ENCODE measurements at regions not wholly inside any gene's neighbourhood (a gene's known extent, or its start where the extent isn't known, plus 50 kb on each side); places are given as distances from the start of the nearest gene placed in this dataset.
"Not testable (repeated sequence)": the region's sequence is repeated elsewhere in the genome, so short reads cannot be mapped to it uniquely, and the experiment has no call there.

DNA sequence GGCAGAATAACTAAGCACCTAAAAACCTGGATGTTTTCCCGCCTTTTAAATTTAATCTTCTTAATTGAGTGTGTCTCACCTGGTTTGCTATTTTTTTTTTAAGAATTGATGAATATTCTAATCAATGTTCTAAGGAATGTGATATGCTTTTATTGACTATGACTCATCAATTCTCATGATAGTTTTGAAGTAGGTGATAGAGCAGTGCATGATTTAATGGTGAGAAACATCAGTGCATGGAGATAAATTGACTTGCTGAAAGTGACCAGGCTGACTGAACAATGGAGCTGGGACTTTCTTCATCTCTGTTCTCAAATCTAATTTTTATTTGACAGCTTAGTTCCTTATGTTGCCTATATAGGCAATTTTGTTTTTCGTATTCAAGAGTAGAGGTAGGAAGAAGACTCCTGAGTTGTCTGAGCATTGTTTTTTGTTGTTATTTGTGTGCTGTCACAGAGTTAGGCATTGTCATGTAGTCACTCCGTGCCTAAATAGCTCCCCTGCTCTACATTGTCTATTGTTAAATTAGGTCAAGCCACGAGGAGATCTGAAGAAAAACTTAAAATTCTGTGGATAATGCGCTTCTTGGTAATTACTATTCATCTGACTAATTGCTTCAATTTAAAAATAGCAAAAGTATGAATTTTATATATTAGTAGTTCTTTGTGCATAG, 59.0 kb upstream of the NUTM2F start:
- DNase-seq (ENCODE audit: low read depth), result not testable (repeated sequence)

DNA sequence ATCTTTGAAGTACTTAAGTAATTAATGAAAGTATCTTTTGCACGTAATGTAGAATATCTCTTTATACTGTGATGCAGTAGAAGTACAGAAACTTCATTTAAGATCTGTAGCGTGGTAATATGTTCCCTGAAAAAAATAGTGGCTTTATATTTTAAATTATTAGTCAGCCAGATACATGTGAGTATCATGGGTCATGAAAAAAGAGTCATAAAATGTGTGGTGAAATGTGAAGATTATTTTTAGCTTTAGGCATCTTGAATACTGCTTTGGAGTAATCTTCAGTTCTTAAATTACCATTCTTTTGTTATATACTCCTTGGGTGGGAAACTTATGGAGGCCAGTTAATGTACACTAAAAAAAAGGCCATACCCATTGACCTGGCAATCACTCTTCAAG, 59.6 kb upstream of the NUTM2F start:
- not testable (repeated sequence) for DNase-seq (ENCODE audit: low read depth)

DNA sequence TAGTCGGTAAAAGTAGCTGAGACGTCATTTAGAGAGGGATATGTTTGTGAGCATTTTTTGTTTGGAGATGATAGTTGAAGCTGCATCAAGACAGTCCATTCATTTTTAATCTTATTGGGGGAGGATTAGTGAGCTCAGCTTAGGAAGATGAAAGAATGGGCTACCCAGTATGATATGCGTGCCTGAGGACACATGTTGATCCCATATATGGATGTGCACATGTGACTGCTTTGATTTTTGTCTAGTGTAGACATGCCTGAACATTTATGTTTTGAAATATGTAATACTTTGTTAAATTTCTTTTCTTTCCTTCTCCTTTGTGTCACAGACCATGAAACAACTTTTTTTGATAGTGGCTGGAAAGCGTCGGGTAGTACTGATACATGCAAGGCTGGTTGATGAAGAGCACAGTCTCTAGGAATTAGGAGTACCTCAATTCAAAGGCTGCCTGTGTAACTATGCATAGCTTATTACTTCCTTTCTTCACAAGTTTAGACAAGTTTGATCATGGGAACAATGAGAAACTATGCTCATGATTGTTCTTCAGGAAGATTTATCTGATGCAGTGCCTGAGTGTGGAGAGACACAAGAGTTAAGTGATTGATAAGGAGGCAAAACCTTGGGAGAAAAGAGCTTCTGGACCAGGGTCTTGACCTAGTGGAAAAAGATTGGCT, 62.1 kb upstream of the NUTM2F start:
- not testable (repeated sequence) for DNase-seq (ENCODE audit: low read depth)

DNA sequence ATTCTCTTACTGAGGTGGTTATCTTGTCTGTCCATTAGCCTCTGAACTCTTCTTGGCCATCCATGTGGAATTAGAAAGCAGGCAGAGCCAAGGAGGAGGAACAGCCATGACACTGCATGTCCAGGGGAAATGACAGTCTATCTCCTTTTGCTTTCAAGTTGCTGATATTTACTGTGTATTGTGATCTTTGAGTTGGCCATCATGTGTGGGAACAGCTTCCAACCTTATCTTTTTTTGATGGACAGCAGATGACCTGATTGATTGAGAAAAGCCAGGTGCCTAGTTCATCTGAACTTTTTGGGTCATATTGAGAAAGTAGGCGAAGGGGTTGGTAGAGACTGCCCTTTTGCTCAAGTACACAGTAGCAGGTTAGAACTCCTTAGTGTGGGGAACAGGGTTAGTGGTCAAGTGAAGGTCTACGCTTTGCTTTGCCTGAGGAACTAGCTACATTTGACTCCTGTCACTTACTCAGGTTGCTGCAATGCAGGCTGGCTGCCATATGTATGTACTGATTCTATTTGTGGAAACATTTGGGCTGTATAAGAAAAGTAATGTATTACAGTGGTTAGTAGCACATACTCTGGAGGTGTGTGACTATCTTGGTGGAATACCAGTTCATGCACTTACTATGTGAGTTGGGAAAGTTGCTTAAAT, 64.7 kb upstream of the NUTM2F start:
- not testable (repeated sequence) for DNase-seq (ENCODE audit: low read depth)

DNA sequence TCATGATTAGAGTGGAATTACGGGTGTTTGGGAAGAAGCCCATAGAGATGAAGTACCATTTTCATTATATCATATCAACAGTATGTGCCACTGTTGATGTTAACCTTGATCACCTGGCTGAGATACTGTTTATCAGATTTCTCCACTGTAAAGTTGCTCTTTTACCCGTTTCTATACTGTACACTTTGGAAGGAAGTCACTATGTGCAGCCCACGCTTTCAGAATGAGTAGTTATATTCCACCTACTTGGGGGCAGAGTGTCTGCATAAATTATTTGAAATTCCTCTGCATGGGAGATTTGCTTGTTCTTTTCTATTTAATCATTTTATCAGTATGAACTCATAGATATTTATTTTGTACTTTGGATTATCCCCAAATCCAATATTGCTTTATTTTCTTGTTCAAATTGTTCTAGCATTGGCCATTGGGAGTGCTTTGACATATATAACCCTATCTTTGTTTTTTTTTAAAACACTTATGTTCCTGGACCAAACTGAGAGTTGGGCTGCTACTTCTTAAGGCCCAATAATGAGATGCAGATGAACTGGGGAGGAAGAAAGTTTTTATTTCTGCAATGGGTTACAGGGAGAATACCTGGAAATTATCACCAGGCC, 69.4 kb upstream of the NUTM2F start:
- not testable (repeated sequence) for DNase-seq (ENCODE audit: low read depth)

DNA sequence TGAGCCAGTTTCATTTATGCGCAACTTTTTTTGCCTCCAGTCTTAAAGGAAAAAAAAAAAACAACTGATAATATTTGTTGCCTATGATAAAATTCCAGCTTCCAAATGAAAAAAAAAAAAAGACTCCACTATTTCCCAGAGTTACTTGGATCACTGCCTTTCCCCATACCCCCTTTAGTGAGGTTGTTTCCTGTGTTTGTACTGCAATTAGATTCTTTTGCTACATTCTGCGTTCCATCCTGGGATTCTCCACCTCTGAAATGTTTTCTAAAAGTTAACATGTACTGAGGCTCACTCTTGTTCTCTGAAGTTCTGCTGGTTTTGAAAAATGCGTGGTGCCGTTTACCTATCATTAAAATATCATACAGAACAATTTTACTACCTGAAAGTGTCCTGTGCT, 72.0 kb upstream of the NUTM2F start:
- DNase-seq (ENCODE audit: low read depth), result not testable (repeated sequence)

DNA sequence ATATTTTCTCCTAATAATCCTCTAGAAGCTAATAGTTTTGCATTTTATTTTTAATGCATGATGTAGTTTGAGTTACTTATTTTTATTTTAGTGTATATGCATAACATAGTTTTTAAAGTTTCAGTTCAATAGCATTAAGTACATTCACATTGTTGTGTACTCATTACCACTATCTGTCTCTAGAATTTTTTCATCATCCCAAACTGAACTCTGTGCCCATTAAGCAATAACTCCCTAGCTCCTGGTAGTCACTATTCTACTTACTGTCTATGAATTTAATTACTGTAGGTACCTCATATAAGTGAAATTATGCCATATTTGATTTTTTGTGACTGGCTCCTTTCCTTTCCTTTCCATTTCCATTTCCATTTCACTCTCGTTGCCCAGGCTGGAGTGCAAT, 74.4 kb upstream of the NUTM2F start:
- not testable (repeated sequence) for DNase-seq (ENCODE audit: low read depth)

DNA sequence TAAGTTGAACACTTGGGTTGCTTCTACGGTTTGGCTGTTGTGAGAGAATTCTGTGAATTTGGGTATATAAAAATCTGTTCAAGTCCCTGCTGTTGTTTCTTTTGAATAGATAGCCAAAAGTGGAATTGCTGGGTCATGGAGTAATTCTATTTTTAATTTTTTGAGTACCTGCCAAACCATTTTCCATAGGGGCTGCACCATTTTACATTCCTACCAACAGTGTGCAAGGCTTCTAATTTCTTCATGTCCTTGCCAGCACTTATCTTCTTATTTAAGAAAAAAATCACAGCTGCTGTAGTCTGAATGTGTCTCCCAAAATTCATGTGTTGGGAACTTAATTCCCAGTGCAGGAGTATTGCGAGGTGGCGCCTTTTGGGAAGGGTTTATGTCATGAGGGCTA, 75.1 kb upstream of the NUTM2F start:
- DNase-seq (ENCODE audit: low read depth), result not testable (repeated sequence)

DNA sequence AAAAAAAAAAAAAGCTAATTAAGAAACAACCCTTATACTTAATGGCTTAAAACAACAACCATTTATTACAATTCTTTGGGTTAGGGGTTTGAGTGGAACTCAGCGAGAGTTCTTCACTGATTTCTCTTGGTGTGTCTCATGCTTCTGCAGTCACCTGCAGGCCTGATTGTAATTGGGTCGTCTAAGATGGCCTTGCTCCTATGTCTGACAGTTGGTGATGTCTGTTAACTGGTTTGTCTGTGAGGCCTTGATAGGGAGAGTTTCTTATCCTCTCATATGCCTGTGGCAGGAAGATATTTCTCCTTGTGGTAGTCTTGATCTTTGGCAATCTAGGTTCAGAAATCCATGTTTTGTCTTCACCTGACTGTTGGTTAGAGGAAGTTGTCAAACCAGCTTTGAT, 85.2 kb upstream of the NUTM2F start:
- not testable (repeated sequence) for DNase-seq (ENCODE audit: low read depth)

DNA sequence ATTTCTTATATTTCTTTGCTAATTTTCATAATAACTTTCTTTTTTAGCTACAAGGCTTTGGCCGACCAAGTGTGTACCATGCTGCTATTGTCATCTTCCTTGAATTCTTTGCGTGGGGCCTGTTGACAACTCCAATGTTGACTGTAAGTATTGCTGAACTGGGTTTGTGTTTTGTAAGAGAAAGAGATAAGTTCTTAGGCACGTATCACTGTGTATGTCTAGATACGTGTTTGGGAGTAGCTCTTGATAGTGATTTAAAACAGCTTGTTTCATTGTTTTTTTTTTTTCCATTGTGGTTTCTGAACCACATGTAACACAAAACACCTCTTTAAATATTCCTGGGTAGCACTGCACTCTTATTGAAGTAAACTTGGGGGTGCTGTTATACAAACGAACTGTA, 86.7 kb upstream of the NUTM2F start:
- not testable (repeated sequence) for DNase-seq (ENCODE audit: low read depth)

DNA sequence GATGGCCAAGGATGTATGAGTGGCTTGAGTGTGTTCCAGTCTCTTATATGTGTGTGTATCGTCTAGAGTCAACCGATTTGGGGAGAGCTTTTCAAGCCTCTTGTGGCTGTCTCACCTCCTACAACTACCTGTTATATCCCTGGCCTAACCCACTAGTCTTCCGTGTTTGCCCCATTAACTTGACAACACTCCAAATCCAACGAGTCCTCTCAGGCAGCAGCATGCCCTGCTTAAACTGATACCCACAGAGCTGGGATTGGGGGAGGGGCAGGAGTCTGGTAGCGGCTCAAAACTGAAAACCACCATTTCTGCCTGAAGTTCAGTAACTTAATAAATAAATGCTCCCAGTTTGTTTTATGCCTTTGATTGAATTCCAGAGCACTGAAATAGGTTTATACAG, 91.7 kb upstream of the NUTM2F start:
- not testable (repeated sequence) for DNase-seq (ENCODE audit: low read depth)

DNA sequence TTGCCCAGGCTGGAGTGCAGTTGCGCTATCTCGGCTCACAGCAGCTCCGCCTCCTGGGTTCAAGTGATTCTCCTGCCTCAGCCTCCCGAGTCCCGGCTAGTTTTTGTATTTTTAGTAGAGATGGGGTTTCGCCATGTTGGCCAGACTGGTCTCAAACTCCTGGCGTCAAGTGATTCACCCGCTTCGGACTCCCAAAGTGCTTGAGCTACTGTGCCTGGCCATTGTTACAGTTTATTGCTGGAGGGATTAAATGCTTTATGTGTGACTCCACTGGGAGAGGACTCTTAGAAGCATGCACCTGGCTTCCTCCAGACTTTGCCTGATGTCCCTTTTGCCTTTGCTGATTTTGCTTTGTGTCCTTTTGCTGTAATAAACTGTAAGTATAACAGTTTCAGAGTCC, 93.5 kb upstream of the NUTM2F start:
- DNase-seq (ENCODE audit: low read depth), result not testable (repeated sequence)

DNA sequence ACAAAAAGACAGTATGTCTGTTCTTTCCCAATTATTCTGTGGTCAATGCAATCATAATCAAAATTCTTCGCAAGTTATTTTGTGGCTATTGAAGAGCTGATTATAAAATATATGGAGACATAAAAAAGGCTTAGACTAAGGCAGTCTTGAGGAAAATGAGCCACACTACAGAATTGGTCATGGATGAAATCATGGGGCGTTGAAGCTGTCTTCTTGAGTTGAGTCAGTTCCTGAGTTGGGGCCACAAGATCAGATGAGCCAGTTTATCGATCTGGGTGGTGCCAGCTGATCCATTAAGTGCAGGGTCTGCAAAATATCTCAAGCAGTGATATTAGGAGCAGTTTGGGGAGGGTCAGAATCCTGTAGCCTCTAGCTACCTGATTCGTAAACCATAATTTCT, 96.9 kb upstream of the NUTM2F start:
- DNase-seq (ENCODE audit: low read depth), result not testable (repeated sequence)

DNA sequence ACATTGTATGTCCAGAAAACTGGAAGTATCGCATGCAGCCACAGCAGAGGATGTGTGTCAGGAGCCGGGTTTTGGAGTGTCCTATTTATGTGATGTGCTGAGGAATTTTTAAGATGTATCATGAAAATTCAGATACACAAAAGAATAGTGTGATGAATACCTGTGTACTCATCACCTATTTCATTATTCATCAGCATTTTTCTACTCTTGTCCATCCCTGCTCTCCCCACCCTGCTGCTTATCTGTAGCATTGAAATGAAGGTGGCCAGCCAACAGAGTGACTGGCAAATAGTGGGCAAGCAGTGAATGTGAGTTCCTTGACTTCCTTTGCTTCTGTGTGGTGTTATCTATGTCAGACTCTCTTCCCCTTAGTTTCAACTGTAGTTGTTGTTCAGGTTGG, 108.7 kb upstream of the NUTM2F start:
- DNase-seq (ENCODE audit: low read depth), result not testable (repeated sequence)

DNA sequence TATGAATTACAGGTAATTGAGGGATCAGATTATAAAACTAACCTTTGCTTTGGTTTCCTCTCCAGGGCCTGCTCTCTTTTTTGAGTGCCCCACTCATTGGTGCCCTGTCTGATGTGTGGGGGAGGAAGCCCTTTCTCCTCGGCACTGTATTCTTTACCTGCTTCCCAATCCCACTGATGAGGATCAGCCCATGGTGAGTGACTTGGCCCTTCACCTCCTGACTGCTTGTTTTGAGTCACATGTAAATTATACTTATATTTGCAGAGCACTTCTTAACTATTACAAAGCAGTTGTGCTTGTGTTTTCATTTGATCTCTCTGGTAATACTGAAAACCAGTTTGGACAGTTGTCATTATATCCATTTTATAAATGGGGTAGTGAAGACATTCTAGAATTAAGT, 109.9 kb upstream of the NUTM2F start:
- not testable (repeated sequence) for DNase-seq (ENCODE audit: low read depth)

DNA sequence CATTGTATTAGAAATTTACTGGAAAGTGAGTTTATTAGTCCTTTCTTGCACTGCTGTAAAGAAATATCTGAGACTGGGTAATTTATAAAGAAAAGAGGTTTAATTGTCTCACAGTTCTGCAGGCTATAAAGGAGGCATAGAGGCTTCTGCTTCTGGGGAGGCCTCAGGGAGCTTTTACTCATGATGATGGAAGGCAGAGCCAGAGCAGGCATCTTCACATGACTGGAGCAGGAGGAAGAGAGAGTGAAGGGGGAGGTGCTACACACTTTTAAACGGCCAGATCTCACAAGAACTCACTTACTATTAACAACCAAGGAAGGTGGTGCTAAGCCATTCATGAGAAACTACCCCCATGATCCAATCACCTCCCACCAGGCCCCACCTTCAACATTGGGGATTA, 112.7 kb upstream of the NUTM2F start:
- not testable (repeated sequence) for DNase-seq (ENCODE audit: low read depth)

DNA sequence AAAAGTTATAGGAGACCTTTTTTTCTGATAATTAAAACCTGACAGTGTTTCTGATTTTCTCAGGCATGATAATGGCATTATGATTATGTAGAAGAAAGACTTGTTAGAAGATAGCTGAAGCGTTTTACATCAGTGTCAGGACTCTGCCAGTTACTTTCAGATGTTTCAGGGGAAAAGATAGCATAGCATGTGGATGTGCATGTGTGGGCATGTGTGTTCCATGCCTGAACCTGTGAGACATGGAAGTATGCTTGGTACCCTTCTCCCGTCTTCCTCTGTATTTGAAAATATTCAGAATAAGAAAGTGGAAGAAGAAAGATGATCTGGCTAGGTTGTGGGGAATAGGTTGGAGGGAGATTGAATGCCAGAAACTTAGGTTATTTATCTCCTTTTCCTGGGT, 113.1 kb upstream of the PCAT7 start:
- no peak for DNase-seq (ENCODE audit: low read depth)

DNA sequence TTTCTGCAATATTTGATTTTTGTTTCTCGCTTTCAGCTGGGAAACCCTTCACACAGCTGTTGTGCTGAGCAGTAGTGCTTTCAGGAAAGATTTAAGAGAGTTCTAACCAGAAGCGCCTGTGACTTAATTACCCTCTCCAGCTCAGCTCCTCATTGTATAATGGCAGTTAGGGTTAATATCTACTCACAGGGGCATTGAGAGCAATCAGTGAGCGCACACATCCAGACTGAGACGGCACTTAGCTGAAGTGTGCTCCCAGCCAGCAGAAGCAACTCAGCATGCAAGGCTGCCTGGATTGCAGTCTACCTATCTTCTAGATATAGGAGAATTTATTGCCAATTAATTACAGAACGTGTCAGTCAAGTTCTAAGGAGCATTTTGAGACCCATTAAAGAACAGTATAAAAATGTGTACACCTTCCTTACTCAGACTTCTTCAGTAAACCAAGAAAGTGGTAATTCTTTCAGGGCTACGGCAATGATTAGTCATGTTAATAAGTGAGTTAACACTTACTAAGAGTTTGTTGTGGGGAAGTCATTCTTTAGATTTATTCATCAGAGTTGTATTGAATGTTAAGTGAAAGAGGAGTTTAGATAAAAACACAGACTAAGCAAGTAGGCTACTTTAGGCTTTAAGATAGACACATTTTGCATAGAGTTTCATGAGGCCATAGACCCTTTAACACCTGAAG, 111.7 kb upstream of the PCAT7 start:
- peak; percentile 90 for DNase-seq (ENCODE audit: low read depth)

DNA sequence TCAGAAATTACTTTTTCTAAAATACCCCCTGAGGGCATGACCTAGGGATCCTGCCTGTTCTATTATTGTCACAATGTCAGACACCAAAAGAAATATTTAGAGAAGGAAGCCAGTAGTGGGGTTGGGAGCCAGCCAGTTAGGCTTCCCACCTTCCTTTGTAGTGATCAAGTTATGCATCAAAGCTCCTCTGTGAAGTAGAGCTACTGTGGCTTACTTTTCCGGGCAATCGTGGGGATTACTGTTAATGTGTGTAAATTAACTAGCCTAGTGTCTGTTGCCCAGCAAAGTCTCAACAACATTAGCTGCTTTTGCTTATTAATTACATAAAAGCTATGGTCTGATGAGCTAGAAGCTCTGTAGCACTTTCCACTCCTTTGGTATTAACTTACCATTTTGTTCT, 109.0 kb upstream of the PCAT7 start:
- peak; percentile 35 for DNase-seq (ENCODE audit: low read depth)

DNA sequence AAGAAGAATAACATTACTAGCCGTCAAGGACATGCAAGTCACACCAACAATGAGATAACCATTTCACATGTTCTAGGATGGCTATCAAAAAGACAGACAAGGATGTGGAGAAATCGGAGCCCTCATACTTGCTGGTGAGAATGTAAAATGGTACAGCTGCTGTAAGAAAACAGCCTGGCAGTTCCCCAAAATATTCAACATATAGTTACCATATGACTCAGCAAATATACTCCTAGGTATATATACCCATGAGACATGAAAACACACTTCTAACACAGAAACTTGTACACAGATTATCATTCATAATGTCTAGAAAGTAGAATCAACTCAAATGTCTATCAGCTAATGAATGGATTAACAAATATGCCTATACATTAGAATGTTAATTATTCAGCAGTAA, 105.4 kb upstream of the PCAT7 start:
- no peak for DNase-seq (ENCODE audit: low read depth)

DNA sequence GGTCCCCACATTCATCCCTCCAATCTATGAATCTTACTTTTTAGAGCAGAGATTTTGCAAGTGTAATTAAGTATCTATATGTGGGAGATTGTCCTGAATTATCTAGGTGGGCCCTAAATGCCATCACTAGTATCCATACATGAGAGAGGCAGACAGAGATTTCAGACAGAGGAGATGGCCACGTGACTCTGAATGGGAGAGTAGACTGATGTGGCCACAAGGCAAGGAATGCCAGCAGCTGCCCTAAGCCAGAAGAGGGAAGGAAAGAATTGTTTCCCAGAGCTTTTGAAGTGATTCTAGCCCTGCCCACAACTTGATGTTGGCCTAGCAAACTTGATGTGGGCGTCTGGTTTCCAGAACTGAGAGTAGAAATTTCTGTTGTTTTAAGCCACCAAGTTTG, 90.1 kb upstream of the PCAT7 start:
- no peak for DNase-seq (ENCODE audit: low read depth)

DNA sequence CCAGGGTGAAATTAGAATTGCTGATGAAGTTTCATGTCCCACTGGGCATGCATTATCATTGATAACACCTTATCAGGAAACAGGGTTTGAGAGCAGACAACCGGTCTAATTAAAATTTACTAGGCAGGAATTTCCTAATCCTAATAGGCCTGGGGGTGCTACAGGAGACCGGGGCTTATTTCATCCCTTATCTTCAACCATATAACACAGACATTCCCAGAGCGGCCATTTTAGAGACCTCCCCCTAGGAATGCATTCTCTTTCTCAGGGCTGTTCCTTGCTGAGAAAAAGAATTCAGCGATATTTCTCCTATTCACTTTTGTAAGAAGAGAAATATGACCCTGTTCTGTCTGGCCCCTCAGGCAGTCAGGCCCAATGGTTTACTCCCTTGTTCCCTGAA, 82.8 kb upstream of the PCAT7 start:
- not testable (repeated sequence) for DNase-seq (ENCODE audit: low read depth)

Measured in renal cortical epithelial cell (primary cell).